ES-I3 (cell line): ENCODE measurements at regions not wholly inside any gene's neighbourhood (a gene's known extent, or its start where the extent isn't known, plus 50 kb on each side); places are given as distances from the start of the nearest gene placed in this dataset.

ENCODE experiments used
- H3K36me3 ChIP-seq: 2 replicates; pipeline ENCODE4 v1.6.1; 2013; ENCODE audit warnings: mild to moderate bottlenecking, low read length, control low read depth, moderate library complexity; ENCODE audit not compliant: insufficient read depth
- H3K4me1 ChIP-seq: 2 replicates; pipeline ENCODE4 v1.6.1; 2013; ENCODE audit warnings: mild to moderate bottlenecking, control low read depth, low read length; ENCODE audit not compliant: insufficient read depth
- H3K9ac ChIP-seq: 2 replicates; pipeline ENCODE4 v1.6.1; 2013; ENCODE audit warnings: low read depth, mild to moderate bottlenecking, low read length, moderate library complexity
- H3K9me3 ChIP-seq: 2 replicates; pipeline ENCODE4 v1.6.1; 2013; ENCODE audit warnings: mild to moderate bottlenecking, low read length, moderate library complexity; ENCODE audit not compliant: control insufficient read depth, insufficient read depth

DNA sequence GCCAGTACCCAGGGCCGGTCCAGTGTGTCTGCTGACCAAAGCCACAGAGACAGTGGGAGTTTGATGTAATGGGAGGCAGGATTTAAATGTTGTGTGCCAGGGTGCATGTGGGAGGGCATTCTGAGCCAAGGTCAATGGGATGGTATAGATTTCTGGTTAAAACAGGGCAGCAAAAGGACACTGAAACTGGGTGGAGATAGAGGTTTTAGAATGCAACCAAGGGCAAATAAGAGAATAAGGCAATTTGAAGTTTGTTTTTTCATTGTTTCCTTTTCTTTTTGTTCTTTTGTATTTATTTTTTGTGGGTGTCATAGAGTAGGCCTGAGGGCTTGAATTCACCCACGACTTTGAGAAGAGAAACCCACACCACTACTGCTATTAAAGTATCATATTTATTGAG, 65.5 kb upstream of the CLINT1 start:
- Histone ChIP-seq H3K9me3 (no peaks in the 10 kb centered on the region), H3K36me3 (no peaks in the 10 kb centered on the region), H3K9ac (no peak overlapping the region), H3K4me1 (peaks cover 38% of the 10 kb centered on the region)

DNA sequence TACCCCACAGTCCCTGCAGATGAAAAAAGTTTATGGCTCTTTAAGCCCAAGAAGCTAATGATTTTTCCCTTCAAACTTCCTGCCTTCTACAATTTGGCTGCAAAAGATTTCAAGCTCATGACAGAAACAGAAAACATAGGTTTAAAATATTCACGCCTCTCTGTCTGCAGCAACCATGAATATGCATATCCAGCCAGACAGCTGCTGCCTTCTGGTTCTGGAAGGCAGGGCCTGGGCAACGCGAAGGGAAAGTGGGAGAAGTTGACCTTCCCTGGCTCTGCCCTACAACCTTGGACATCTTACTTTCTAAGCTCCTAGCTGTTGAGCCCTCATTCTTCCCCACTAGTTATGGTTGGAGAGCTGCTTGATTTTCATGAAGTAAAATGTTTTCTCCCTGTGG, 64.8 kb upstream of the CLINT1 start:
- H3K4me1 ChIP-seq, result peaks cover 38% of the 10 kb centered on the region
- H3K9ac ChIP-seq, result no peak overlapping the region
- H3K36me3 ChIP-seq, result no peaks in the 10 kb centered on the region
- no peaks in the 10 kb centered on the region for H3K9me3 ChIP-seq

- no peaks in the 10 kb centered on the region for H3K36me3 ChIP-seq
- peaks cover 31% of the 10 kb centered on the region for H3K4me1 ChIP-seq
- no peaks in the 10 kb centered on the region for H3K9me3 ChIP-seq
- no peak overlapping the region for H3K9ac ChIP-seq
Measured at GRCh38 chr5:157922026-157922425, 63.1 kb upstream of the CLINT1 start.

DNA sequence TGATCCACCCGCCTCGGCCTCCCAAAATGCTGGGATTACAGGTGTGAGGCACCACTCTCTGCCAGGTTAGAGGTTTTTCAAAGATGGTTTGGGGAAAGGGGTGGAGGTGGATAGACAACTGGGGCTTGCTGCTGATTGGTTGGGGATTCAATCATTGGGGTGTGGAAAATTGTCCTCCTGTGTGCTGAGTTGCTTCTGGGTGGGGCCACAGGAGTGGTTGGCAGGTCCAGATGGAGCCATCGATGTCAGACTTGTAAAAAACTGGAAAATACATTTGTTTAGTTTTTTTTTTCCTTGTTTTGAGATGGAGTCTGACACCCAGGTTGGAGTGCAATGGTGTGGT, 61.9 kb upstream of the CLINT1 start:
- Histone ChIP-seq H3K9ac (no peak overlapping the region), H3K4me1 (peaks cover 19% of the 10 kb centered on the region), H3K36me3 (no peaks in the 10 kb centered on the region), H3K9me3 (no peaks in the 10 kb centered on the region)

DNA sequence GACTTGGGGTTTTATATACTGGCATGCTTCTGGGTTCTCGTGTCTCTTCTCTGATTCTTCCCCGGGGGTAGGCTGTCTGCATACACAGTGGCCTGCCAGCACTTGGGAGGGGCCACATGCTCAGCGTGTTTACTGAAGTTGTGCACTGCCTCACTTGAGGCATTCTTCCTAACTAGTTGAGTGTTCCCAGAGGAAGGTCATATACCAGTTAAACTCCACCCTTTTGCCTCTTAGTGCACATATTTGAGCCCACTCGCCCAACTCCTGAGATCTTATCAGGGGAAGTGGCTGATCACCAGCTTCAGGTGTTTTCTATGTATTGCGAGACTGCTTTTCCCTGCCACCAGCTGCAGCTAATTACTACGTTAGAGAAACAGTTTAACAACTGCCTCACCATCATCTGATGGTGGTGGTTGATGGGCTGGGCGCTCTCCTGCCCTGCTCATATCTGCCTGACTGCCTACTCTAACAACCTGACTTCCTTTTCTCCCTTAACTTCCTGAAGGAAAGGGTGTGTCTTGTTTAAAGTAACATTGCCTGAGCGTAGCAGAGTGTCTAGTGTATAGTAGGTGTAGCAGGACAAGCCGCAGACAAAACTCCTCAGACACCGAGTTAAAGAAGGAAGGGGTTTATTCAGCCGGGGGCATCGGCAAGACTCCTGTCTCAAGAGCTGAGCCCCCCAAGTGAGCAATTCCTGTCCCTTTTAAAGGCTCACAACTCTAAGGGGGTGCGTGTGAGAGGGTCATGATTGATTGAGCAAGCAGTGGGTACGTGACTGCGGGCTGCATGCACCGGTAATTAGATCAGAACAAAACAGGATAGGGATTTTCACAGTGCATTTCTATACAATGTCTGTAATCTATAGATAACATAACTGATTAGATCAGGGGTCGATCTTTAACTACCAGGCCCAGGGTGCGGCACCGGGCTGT, 60.1 kb upstream of the CLINT1 start:
- Histone ChIP-seq H3K9ac (no peak overlapping the region), H3K4me1 (peaks cover 18% of the 10 kb centered on the region), H3K36me3 (no peaks in the 10 kb centered on the region), H3K9me3 (no peaks in the 10 kb centered on the region)

DNA sequence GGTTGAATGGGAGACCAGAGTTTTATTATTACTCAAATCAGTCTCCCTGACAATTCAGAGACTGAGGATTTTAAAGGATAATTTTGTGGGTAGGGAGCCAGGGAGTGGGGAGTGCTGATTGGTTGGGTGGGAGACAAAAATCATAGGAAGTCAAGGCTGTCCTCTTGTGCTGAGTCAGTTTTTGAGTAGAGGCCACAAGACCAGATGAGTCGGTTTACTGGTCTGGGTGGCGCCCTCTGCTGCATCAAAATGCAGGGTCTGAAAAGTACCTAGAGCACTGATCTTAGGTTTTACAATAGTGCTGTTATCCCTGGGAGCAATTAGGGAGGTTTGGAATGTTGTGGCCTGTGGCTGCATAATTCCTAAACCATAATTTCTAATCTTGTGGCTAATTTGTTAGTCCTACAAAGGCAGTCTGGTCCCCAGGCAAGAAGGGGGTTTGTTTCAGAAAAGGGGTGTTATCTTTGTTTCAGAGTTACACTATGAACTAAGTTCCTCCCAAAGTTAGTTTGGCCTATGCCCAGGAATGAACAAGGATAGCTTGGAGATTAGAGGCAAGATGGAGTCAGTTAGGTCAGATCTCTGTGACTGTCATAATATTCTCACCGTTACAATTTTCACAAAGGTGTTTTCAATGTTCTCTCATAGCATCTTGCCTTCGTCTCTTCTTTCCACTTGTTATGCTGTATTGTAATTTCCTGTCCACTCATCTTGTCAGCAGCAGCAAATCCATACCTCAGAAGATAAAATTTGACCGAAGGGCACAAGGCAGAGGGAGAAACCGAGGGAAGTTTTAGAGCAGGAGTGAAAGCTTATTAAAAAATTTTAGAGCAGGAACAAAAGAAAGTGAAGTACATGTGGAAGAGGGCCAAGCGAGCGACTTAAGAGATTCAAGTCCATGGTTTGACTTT, 59.2 kb upstream of the CLINT1 start:
- Histone ChIP-seq H3K9me3 (no peaks in the 10 kb centered on the region), H3K36me3 (no peaks in the 10 kb centered on the region), H3K4me1 (peaks cover 11% of the 10 kb centered on the region; the same call in 1 of the 2 replicates), H3K9ac (no peak overlapping the region)

DNA sequence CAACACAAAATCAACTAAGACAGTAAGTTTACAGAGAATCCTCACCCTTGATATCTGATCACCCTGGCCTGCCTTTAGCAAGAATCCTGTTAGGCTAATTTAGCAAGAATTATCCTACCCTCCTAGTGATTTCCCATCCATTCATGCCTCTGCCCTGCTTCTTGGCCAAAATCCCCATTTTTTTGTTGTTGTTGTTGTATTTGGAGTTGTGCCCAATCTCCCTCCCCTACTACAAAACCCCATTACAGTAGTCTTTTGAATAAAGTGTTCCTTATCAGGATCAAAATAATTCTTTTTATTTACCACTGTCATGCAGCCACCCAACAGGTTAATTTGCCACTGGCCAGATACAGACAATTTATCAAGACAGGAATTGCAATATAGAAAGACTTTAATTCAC, 58.5 kb upstream of the CLINT1 start:
- Histone ChIP-seq H3K4me1 (peaks cover 11% of the 10 kb centered on the region; the same call in 1 of the 2 replicates), H3K9ac (no peak overlapping the region), H3K36me3 (no peaks in the 10 kb centered on the region)

GRCh38 chr5:157915638-157916037, 56.7 kb upstream of the CLINT1 start:
- H3K9ac ChIP-seq, result no peak overlapping the region
- H3K36me3 ChIP-seq, result no peaks in the 10 kb centered on the region
- H3K4me1 ChIP-seq, result peaks cover 5% of the 10 kb centered on the region; the same call in 1 of the 2 replicates
- H3K9me3 ChIP-seq, result no peaks in the 10 kb centered on the region

More for the DNA sequence above, 58.5 kb upstream of the CLINT1 start:
- H3K9me3 ChIP-seq, result no peaks in the 10 kb centered on the region

GRCh38 chr5:157914151-157914788, 55.3 kb upstream of the CLINT1 start:
- no peaks in the 10 kb centered on the region for H3K36me3 ChIP-seq
- H3K9ac ChIP-seq, result no peak overlapping the region
- H3K4me1 ChIP-seq, result no peaks in the 10 kb centered on the region; the same call in 1 of the 2 replicates
- no peaks in the 10 kb centered on the region for H3K9me3 ChIP-seq

DNA sequence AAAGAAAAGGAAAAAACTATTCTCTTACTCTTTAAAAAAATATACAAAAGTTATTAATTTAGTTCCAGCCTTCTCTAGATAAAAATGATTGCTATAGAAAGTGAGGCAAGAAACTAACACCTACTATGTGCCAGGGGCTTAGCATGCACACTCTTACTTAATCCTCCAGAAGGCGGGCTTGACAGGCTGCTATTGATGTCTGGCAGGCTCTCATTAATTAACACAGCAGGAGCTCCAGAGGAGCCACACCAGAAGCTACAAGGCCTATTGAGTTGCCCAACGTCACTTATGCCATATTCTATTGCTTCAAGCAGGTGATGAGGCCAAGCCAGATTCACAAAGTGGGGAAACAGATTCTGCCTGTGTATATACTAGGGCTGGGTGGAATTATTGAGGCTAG, 54.6 kb upstream of the CLINT1 start:
- H3K4me1 ChIP-seq, result no peaks in the 10 kb centered on the region; the same call in 1 of the 2 replicates
- H3K9me3 ChIP-seq, result no peaks in the 10 kb centered on the region
- H3K9ac ChIP-seq, result no peak overlapping the region
- H3K36me3 ChIP-seq, result no peaks in the 10 kb centered on the region

DNA sequence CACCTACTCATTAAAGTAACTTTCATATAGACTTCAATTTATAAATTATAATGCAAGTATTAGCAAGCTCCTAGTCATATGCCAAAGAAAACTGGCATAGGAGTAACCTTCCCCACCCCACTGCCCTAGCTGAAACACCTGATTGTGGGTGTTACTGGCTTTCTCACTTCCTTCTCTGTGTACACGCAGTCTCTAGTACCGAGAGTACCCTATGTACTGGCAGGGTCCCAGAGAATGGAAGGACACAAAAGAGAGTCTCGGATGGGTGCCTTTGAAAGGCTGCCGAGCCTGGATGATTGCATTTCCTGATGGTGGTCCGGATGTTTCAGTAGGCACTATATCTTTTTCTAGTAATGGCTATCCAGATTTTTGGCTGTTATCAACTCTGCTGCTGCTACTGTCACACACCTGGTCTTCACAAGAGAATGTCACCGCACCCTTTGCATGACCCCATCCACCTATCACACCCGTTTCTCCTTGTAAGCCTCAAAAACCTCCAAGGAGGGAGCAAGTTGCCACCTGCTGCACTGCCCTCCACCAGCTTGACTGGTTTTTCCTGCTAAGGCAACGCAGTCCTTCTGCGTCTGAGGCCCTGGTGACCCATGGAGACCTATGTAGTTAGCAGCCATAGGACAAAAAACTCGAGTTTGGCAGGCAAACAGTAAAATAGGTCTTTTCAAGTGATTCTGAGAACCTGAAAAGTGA, 53.8 kb upstream of the CLINT1 start:
- H3K36me3 ChIP-seq, result no peaks in the 10 kb centered on the region
- no peaks in the 10 kb centered on the region for H3K9me3 ChIP-seq
- H3K9ac ChIP-seq, result no peak overlapping the region
- no peaks in the 10 kb centered on the region for H3K4me1 ChIP-seq

DNA sequence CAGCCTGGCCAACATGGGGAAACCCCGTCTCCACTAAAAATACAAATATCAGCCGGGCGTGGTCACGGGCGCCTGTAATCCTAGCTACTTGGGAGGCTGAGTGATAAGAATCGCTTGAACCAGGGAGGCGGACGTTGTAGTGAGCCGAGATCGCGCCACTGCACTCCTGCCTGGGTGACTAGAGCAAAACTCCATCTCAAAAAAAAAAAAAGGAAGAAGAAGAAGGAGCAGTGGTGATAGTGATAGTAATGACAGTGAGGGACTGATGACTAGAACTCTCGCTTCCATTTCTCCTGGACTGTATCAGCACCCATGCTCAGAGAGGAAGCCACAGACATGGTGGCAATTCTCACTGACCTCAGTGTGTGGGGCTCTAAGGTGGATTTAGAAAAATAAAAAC, 52.6 kb upstream of the CLINT1 start:
- Histone ChIP-seq H3K4me1 (no peaks in the 10 kb centered on the region), H3K36me3 (no peaks in the 10 kb centered on the region), H3K9ac (no peak overlapping the region), H3K9me3 (no peaks in the 10 kb centered on the region)
